GM12875 (cell line): ENCODE measurements at regions not wholly inside any gene's neighbourhood (a gene's known extent, or its start where the extent isn't known, plus 50 kb on each side); places are given as distances from the start of the nearest gene placed in this dataset.

Experiments used
- H3K4me3 ChIP-seq: one replicate; pipeline ENCODE4 v1.5.1; 2011; ENCODE audit warnings: low read depth, low read length, control low read depth
- TF ChIP-seq, protein P1 (sequence below): IDR thresholded peaks from 2 replicates; pipeline ENCODE4 v1.5.1; 2011; ENCODE audit warnings: low read depth, mild to moderate bottlenecking, control low read depth, inconsistent platforms, low read length, moderate library complexity, borderline replicate concordance; ENCODE audit not compliant: insufficient read depth

DNA sequence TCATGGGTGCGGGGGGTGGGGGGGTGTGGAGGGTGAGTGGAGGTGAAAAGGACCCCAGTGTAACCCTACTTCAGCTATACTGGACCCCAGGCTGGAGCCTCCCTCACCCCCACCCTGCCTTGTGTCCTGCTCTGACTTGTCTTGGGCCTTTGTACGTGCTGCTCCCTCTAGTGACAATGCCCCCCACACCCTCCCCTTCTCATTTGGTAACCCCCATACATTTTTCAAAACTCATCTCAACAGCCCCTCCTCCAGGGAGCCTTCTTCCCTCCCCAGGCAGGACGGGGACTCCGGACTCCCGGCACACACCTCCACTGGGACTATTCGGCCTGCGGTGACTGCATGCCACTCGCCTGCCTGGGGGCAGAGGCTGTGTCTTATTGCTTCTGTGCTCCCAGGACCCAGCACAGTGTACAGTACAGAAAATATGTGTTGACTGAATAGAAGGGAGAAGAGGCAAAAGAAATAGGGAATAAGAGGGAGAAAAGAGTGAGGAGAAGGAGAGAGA, 108.2 kb downstream of the VEGFA start:
- H3K4me3 ChIP-seq = no peak overlapping the region
- TF ChIP-seq, protein P1, sequence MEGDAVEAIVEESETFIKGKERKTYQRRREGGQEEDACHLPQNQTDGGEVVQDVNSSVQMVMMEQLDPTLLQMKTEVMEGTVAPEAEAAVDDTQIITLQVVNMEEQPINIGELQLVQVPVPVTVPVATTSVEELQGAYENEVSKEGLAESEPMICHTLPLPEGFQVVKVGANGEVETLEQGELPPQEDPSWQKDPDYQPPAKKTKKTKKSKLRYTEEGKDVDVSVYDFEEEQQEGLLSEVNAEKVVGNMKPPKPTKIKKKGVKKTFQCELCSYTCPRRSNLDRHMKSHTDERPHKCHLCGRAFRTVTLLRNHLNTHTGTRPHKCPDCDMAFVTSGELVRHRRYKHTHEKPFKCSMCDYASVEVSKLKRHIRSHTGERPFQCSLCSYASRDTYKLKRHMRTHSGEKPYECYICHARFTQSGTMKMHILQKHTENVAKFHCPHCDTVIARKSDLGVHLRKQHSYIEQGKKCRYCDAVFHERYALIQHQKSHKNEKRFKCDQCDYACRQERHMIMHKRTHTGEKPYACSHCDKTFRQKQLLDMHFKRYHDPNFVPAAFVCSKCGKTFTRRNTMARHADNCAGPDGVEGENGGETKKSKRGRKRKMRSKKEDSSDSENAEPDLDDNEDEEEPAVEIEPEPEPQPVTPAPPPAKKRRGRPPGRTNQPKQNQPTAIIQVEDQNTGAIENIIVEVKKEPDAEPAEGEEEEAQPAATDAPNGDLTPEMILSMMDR = no peak

DNA sequence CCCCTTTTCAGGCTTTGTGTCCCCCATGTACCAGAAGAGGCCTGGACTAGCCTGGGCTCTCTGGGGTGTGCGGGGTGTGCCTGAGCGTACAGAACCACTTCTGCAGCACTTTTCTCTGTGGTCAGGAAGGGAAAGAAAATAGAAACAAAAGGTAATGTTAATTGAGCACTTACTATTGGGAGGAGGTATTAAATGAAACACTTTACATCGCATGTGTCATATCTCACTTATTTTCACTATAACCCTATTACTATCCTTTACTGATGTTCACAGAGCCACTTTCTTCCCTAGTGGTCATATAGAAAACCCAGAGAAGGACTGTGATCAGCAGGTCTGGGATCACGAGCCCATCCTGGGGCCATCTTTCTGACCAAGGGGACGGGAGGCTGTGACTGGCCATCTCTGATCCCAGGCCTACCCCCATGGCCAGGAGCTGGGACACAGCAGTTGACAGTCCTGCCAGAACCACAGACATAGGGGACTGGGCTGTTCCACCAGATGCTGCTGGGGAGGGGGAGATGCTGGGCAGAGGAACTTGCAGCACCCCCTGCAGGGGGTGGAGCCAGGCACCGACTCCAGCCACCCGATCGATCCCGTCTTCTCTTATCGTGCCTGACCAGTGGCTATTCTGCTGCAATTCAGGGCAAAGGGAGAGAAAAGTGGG, 107.6 kb downstream of the VEGFA start:
- H3K4me3 ChIP-seq = no peak overlapping the region
- TF ChIP-seq, protein P1 = no peak

DNA sequence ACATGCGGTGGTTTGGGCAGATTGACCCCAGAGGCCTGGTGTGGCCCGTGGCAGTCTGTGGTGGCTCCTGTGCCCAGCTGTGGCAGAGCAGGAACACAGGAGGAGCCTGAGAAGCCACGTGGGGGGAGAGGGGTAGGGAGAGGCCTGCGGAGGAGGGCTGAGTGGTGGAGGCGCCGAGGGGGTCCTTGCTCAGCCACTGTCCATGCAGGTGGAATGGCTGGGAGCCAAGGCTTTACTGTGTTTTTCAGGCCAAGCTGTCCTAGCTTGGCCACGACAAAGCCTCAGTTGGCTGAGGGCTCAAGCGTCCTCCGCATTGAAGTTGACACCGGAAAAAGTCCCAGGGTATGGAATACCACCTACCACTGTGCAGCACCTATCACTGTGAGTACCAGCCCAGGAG, 107.0 kb downstream of the VEGFA start:
- TF ChIP-seq, protein P1 = no peak
- H3K4me3 ChIP-seq = no peak overlapping the region

DNA sequence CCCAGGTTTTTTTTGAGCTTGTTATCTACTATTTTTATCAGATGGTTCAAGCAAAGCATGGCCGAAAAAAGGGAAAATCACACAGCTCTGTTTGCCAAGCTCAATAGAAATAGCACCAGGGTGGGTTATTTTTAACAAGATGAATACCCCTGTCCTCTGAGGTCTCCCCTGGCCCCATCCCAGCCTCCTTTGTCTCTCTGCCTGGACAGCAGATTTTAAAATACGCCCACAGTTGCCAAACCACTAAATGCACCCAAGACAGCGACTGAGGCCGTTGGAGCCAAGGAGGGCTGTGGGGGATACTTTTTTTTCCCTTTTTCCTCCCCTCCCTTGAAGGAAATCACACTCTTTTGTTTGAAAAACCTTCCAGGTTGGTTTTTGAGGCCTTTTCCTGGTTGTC, 106.6 kb downstream of the VEGFA start:
- H3K4me3 ChIP-seq = no peak overlapping the region
- TF ChIP-seq, protein P1 = no peak

DNA sequence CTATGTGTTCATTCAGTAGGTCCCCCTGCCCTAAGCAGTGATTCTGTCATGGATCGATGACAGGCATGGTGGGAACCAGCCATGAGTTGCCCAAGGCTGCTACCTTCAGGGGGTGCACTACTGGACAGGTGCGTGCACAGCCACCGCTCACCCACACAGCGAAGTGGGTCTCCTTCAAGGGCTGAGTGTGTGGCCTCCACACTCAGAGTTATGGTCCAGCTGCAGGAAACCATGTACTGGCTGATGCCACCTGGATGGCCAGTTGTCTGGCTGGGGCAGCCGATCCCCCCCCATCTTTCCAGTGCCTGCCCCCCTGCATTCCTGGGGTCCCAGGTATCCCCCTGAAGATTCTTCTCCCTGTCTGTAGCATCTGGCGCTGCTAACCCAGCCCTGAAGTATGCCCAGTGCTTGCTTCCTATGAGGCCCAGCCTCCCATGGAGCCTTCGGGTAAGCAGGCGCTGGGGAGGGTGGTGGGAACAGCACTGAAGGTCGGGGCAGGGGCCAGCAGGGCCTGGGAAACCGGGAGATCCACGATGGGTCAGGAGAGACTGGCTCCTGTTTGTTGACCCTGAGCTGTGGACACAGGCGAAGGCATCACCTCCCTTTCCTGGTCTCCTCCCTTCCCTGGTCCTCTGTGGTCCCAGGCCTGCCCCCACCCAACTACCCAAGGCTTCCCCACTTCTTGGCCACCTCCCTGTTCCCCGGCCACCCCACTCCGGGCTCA, 106.0 kb downstream of the VEGFA start:
- no peak overlapping the region for H3K4me3 ChIP-seq
- TF ChIP-seq, protein P1 = no peak

DNA sequence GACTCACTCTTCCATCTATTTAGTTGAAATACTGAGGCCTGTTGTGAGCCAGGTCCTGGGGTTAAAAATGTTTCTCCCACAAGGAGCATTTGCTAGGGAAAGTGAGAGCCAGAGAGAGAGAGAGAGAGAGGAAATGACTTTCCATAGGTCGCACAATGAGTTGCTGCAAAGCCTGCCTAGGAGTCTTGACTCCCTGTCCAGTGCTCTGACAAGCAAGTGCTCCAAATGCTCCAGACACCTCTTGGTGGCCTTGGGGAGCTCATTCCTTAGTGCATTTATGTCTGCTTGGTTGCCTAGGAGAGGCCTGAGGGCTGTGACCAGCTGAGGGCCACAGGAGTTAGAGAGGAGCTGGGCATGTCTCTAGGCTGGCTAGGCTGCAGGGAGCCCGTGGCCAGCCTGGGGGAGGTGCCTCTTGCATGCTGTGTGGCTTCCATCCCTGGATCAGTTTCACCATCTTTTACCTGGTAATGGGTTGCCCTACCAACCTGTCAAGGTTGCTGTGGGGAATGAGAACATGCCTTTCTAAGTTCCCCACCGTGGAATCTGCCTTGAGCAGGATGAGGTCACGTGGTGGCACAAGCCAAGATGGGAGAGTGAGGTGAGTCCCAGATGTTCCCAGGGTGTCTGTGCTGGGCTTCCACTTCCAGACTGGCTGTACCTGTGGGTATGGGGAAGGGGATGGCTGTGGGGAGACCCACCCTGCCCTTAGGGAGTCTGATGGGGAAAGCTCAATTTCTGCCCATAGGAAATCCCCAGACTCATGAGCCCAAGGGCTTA, 105.0 kb downstream of the VEGFA start:
- no peak overlapping the region for H3K4me3 ChIP-seq
- TF ChIP-seq, protein P1 = no peak
